ENCODE measurements at regions not wholly inside any gene's neighbourhood (a gene's known extent, or its start where the extent isn't known, plus 50 kb on each side); places are given as distances from the start of the nearest gene placed in this dataset.

- H3K4me1 ChIP-seq, result no peaks in the 10 kb centered on the region
- no peaks in the 10 kb centered on the region for H3K36me3 ChIP-seq
- intact Hi-C loops (cut with DNase I; ENCODE audit: low total_unique reads), result no loop called here
- no peaks in the 10 kb centered on the region for H3K27me3 ChIP-seq
- no peak for DNase-seq
- in situ Hi-C loops (cut with MboI; ENCODE audit: low pct_ligation_motif_present in 1 of 4, low pct_unique_long_range_greater_than_20kb in 1 of 4, low sequenced_read_pairs in 3 of 4), result no loop called here
- no peak overlapping the region for H3K27ac ChIP-seq
- WGBS, 2 donors (ENCODE audit: low coverage in 1 of 2), result 75 to 84% methylated on average over 2 of the region's 2 CpGs
- H3K4me3 ChIP-seq, result no peak overlapping the region
- TF ChIP-seq EP300 (IDR thresholded peaks at IDR 0.05; ENCODE audit: low read depth), result no peak
- no peaks in the 10 kb centered on the region for H3K9me3 ChIP-seq
These were observed 1127.5 kb upstream of the NCAM2 start for GRCh38 chr21:19870682-19871081.

GRCh38 chr21:19874521-19874920, 1123.7 kb upstream of the NCAM2 start:
- Histone ChIP-seq H3K27me3 (no peaks in the 10 kb centered on the region), H3K27ac (no peak overlapping the region), H3K9me3 (no peaks in the 10 kb centered on the region), H3K4me1 (no peaks in the 10 kb centered on the region), H3K4me3 (no peak overlapping the region), H3K36me3 (no peaks in the 10 kb centered on the region)
- WGBS, 2 donors (ENCODE audit: low coverage in 1 of 2), result 84 to 93% methylated on average over 1 to 2 of the region's 2 CpGs
- no peak for DNase-seq
- TF ChIP-seq POLR2A (IDR thresholded peaks at IDR 0.05), result no peak
- TF ChIP-seq POLR2AphosphoS5 (IDR thresholded peaks at IDR 0.05), result no peak
- no peak for TF ChIP-seq EP300 (IDR thresholded peaks at IDR 0.05; ENCODE audit: low read depth)
- TF ChIP-seq CTCF (IDR thresholded peaks at IDR 0.05), result no peak
- in situ Hi-C loops (cut with MboI; ENCODE audit: low pct_ligation_motif_present in 1 of 4, low pct_unique_long_range_greater_than_20kb in 1 of 4, low sequenced_read_pairs in 3 of 4), result no loop called here
- intact Hi-C loops (cut with DNase I; ENCODE audit: low total_unique reads), result no loop called here

GRCh38 chr21:19878133-19878532, 1120.1 kb upstream of the NCAM2 start:
- Histone ChIP-seq H3K27ac (no peak overlapping the region), H3K36me3 (no peaks in the 10 kb centered on the region), H3K4me3 (no peak overlapping the region), H3K27me3 (no peaks in the 10 kb centered on the region), H3K4me1 (no peaks in the 10 kb centered on the region), H3K9me3 (no peaks in the 10 kb centered on the region)
- no peak for TF ChIP-seq CTCF (IDR thresholded peaks at IDR 0.05)
- no peak for TF ChIP-seq POLR2AphosphoS5 (IDR thresholded peaks at IDR 0.05)
- TF ChIP-seq POLR2A (IDR thresholded peaks at IDR 0.05), result no peak
- intact Hi-C loops (cut with DNase I; ENCODE audit: low total_unique reads), result no loop called here
- in situ Hi-C loops (cut with MboI; ENCODE audit: low pct_ligation_motif_present in 1 of 4, low pct_unique_long_range_greater_than_20kb in 1 of 4, low sequenced_read_pairs in 3 of 4), result no loop called here
- WGBS, 2 donors (ENCODE audit: low coverage in 1 of 2), result 87 to 93% methylated on average over 3 of the region's 3 CpGs
- no peak for DNase-seq

GRCh38 chr21:19899645-19900044, 1098.6 kb upstream of the NCAM2 start:
- TF ChIP-seq EP300 (IDR thresholded peaks at IDR 0.05; ENCODE audit: low read depth) (no peak), POLR2AphosphoS5 (IDR thresholded peaks at IDR 0.05) (no peak), POLR2A (IDR thresholded peaks at IDR 0.05) (no peak), CTCF (IDR thresholded peaks at IDR 0.05) (no peak)
- H3K27me3 ChIP-seq, result no peaks in the 10 kb centered on the region
- H3K27ac ChIP-seq, result no peak overlapping the region
- H3K4me1 ChIP-seq, result no peaks in the 10 kb centered on the region
- DNase-seq, result no peak
- in situ Hi-C loops (cut with MboI; ENCODE audit: low pct_ligation_motif_present in 1 of 4, low pct_unique_long_range_greater_than_20kb in 1 of 4, low sequenced_read_pairs in 3 of 4), result no loop called here
- intact Hi-C loops (cut with DNase I; ENCODE audit: low total_unique reads), result loop anchor here (10.0 kb wide), 1 partner anchor 55 kb away; no protein-coding TSS in a partner anchor
- WGBS, 2 donors (ENCODE audit: low coverage in 1 of 2), result 95 to 97% methylated on average over 9 to 11 of the region's 11 CpGs
- no peaks in the 10 kb centered on the region for H3K36me3 ChIP-seq
- no peaks in the 10 kb centered on the region for H3K9me3 ChIP-seq
- H3K4me3 ChIP-seq, result no peak overlapping the region

- 95% methylated on average over 10 of the region's 10 CpGs; no CpG with 5 or more reads in 1 of the 2 donors for WGBS, 2 donors (ENCODE audit: low coverage in 1 of 2)
- no peak for TF ChIP-seq POLR2A (IDR thresholded peaks at IDR 0.05)
- TF ChIP-seq EP300 (IDR thresholded peaks at IDR 0.05; ENCODE audit: low read depth), result no peak
- no peak for TF ChIP-seq POLR2AphosphoS5 (IDR thresholded peaks at IDR 0.05)
- no peak for TF ChIP-seq CTCF (IDR thresholded peaks at IDR 0.05)
- H3K9me3 ChIP-seq, result no peaks in the 10 kb centered on the region
These were observed 1098.1 kb upstream of the NCAM2 start for GRCh38 chr21:19900149-19900548.

More at GRCh38 chr21:19900149-19900548, 1098.1 kb upstream of the NCAM2 start:
- H3K4me3 ChIP-seq, result no peak overlapping the region
- H3K27me3 ChIP-seq, result no peaks in the 10 kb centered on the region
- H3K36me3 ChIP-seq, result no peaks in the 10 kb centered on the region
- no peak overlapping the region for H3K27ac ChIP-seq
- in situ Hi-C loops (cut with MboI; ENCODE audit: low pct_ligation_motif_present in 1 of 4, low pct_unique_long_range_greater_than_20kb in 1 of 4, low sequenced_read_pairs in 3 of 4) (no loop called here), intact Hi-C loops (cut with DNase I; ENCODE audit: low total_unique reads) (no loop called here)
- DNase-seq, result no peak
- H3K4me1 ChIP-seq, result no peaks in the 10 kb centered on the region
